NCI-H187 (cell line): ENCODE measurements at regions not wholly inside any gene's neighbourhood (a gene's known extent, or its start where the extent isn't known, plus 50 kb on each side); places are given as distances from the start of the nearest gene placed in this dataset.
"Not testable (repeated sequence)": the region's sequence is repeated elsewhere in the genome, so short reads cannot be mapped to it uniquely, and the experiment has no call there.

Experiments
- DNase-seq, 2 experiments: peaks; one replicate each; lab custom pipeline; 2025; lab: John Stamatoyannopoulos, UW

DNA sequence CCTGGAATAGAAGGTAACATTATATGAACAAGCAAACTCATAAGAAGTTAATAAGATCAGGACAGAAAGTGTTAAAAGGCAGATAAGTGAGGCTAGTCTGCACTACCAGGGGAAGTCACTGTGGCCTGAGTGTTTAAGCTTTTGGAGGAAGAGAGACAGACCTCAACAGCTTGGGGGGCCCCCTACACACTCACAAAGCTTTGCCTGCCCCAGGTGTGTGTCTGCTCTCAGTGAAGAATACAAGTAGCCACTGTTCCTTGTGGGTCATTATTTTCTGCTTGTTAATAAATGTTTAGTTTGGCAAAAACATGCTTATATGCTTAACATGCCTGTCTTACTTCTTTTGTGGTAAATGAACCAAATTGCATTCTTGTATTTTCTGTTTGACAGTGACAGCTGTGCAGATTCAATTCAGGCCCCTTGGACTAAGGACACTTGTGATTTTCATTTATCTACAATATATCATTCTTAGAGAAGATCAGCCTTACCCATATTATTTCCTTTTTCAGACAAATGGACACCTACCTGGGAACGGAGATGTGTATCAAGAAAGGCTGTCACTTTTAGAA, 50.7 kb upstream of the C12orf71 start:
- DNase-seq: no peak

DNA sequence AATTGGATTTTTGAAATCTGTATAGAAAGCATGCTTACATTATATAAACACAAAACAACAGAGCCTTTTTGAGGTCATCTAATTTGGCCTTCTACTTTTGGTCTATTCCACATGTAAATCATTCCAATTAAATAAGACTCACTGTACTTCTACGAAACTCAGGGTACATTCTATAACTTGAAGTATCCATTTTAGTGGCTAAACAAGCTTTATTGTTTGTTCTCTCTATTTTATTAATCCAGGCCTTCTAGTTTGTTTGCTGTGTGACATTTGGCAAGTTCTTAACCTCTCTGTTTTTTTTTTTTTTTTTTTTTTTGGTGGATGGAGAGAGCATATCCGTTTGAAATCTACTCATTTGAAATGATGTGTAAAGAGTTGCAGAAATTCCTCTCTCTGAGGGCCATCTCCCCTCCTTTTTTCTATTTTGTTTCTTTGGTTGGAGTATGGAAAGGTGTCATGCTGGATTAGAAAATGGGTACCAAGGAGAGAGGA, 58.1 kb upstream of the C12orf71 start:
- no peak for DNase-seq

DNA sequence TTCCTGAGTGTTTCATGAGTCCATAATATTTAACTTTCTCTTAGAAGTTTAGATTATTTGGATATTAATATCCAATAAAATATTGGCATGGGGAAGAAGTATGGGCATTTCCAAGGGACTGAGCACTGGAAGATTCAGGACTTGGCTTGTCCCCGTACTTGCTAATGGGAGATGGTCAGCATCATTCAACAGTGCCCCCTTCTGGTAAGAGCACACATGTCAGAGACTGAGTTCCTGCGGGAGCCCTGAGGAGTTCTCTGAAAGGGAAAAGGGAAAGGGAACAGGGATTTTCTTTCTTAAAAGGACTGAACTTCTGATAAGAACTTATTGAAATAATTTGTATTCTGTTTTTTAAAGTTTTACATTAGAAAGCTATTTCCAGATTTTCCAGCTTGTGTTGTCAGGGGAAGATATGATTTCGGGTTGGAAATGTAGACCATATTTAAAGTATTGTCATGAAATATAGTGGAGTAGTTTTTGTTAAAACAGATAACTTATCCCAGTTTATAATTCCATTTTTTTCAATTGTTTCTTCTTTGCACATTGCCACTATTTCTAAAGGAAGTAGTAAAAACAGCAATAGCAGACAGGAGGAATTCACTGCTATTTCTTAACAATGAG, 59.8 kb upstream of the C12orf71 start:
- DNase-seq: peak in 1 of 2 experiments; percentile 34

DNA sequence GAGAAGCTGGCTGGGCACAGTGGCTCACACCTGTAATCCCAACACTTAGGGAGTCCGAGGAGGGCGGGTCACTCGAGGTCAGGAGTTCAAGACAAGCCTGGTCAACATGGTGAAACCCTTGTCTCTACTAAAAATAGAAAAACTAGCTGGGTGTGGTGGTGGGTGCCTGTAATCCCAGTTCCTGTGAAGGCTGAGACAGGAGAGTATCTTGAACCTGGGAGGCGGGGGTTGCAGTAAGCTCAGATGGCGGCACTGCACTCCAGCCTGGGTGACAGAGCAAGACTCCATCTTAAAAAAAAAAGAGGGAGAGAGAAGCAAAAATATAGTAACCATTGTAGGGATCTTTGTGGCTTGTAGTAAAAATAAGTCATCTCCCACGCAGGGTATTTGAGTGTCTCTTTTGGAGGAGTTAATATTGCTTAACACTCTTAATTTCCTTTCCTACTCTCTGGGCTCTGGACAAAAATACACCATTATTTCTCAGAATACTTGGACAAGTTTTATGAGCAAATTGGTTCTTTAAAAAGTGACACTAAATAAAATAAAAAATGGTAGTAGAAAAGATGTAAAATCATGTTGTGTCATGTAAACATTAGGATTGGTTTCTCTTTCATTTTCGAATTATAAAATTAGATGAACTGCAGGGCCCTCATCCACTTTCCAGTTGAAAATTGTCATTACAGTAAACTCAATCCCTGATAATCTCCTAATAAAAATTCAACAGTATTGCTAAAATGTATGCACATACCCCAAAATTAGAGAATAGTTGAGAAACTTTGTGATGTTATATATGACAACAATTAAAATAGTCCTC, 61.1 kb upstream of the C12orf71 start:
- DNase-seq: no peak

DNA sequence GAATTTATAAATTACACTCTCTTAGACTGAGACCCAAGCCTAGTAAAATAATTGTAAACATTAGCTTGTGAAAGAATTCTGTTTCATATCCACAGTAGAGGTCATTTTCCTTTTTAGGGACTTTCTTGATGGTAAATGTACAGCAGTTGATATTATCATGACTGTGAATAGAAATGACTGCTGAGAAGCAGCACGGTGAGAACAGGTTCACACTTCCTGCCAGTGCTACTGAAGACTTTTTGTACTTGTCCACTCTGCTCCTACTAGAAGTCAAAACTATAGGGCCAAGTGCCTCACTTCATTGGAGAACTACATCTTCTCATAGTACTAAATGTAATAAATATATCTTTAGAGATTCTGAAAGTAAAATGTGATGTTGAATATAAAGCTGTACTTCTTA, 63.3 kb upstream of the C12orf71 start:
- DNase-seq: not testable (repeated sequence)

DNA sequence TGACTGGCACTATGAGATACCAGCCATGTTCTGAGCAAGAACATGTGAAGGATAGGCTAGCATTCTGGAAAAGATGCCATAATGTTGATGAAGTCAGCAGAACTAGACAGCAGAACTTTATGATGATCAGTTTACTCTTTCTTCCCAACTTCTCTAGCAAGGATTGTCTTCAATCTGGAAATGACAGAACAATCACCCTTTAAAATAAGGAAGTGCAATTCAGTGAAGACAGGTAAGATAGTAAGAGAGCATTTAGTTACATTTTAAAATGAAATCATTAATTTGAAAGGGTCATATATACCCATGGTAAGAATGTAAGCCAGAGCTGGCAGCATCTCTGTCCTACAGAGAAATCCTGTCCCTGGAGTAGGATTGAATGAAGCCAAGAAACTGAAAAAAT, 66.0 kb upstream of the C12orf71 start:
- DNase-seq: no peak

DNA sequence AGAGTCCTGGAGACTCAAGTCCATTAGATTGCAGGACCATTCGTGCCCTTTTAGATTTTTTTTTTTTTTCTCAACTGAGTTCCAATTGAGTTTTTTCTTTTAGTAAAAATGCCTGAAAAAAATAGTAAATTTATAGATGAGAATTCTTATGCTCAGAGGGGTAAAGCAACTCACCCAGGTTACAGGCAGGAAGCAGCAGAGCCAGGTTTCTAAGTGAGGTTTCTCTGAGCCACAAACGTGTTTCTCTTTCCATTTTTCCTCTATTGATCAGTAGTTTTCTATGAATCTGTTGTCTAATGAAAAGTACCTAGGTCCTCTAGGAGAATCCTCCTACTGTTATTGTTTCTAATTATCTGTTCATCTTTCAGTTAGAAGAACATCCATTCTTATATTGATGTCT, 66.4 kb upstream of the C12orf71 start:
- DNase-seq: no peak

DNA sequence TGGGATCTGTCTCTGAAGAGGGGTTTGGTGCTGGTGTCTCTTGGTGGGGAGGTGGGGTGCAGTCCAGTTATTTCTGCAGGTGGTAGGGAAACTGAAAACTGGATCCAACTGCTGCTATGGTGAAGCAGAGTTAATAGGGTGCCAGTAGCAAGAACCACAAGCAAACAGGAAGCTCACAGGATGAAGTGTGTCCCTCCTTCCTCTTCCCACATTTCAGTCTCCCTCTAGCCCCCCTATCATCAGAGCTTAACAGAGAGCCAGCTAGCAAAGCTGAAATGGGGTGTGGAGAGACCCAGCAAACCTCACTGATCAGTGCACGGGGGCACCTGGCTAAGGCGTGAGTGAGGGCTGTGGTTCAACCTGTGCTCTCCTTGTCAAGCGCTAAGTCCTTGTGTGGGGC, 69.1 kb upstream of the C12orf71 start:
- no peak for DNase-seq

DNA sequence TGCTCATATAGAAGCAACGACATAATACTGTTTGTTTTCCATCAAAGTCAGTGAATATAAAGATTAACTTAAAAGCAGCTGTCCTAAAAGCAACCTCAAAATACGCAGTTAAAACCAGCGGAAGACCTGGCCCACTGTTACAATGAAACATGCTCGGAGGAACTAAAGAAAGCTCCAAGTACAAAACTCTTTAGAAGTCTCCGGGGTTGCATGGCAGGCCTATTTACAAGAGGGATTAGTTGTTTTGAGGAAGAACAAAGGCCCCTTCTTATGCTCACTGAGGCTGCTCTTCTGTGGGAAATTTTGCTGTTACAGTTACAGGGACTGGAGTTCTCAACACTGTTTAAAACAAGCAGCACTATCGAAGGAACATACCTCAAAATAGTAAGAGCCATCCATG, 75.9 kb upstream of the C12orf71 start:
- no peak for DNase-seq

DNA sequence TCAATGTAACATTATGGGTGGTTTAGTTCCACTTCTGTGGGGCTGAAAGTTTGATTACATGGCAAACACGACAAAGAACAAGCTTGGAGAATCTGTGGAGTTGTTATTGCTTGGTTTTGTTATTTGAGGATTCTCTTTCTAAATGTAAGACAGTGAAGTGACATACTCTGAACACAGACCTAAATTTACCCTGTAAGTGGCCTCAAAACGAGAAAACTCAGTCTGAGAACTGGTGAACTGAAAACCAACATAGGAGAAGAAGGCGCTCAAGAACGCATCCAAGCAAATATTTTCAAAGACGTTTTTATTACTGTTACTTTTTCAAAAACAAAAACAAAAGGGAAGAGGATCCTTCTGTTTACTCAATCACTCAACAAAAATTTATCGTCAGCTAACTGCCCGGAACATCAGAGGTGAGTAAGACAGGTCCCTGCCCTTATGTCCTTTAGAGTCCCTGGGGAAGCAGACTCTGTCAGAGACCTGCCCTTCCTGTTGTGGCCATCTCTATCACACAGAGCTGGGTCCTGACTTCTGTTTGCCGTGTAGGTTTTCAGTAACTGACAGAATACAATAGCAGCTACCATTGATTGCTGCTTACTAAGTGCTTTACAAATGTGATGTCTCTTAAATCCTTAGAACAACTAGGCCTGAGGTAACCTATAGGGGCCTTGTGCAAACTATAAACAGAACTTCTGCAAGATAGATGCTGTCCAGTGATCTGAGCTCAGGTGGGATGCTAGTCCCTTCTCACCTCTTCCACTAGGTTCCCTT, 79.3 kb upstream of the C12orf71 start:
- DNase-seq: no peak

DNA sequence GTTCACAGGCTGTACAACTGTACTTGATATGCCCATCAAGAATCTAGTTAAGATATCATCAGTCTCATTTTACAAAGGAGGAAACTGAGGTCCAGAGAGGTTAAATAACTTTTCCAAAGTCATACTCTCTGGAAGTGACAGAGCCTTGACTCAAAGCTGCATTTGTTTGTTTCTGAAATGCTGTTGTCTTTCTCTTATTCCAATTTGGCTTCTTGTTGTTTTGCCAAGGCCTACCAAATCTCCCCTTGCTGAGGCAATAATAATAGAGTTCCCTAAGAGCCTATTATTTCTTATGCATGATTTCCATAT, 79.8 kb upstream of the C12orf71 start:
- DNase-seq: no peak

DNA sequence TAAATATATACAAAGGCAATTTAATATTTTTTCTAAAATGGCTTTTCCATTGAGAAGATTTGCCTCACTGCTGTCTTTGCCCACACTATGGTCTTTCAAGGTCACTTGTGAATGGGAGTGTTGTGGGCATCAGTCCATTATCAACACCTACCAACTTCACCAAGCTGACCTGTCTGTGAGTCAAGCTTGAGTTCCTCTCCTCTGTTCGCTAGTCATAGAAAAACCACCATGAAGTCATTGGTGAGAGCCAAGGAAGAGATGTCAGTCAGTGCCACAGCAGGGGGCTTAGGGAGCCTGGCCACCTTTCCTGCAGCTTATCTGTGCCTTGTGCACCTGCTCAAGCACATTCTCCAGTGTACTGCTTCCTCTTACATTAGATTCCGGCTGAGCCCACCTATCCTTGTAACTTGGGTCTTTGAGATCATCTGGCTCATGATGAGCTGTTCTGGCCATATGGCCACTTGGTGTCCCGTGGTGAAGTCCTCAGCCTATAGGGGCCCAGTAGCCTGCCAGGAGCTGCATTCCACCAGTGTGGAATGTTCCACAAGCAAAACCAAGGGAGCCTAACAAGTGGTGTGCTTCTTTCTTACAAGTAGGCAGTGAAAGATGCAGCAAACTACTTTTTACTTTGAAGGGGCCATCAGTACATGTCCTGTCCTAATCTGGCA, 80.8 kb upstream of the C12orf71 start:
- no peak for DNase-seq

DNA sequence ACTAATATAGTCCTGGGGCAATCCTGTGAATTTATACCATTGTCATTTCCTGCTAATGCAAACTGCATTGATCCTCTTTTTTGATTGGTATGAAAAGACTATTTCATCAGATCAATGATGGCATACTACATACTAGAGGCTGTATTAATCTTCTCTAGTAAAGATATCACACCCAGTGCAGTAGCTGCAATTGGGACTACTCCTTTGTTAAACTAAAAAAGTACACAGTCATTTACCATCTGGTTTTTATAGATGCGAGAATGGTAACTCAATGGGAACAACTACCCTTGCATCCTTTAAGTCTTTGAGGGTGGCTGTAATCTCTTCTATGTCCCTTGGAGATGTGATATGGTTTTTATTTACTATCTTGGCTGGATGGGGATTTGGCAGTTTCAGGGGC, 80.2 kb upstream of the STK38L start:
- DNase-seq: no peak

DNA sequence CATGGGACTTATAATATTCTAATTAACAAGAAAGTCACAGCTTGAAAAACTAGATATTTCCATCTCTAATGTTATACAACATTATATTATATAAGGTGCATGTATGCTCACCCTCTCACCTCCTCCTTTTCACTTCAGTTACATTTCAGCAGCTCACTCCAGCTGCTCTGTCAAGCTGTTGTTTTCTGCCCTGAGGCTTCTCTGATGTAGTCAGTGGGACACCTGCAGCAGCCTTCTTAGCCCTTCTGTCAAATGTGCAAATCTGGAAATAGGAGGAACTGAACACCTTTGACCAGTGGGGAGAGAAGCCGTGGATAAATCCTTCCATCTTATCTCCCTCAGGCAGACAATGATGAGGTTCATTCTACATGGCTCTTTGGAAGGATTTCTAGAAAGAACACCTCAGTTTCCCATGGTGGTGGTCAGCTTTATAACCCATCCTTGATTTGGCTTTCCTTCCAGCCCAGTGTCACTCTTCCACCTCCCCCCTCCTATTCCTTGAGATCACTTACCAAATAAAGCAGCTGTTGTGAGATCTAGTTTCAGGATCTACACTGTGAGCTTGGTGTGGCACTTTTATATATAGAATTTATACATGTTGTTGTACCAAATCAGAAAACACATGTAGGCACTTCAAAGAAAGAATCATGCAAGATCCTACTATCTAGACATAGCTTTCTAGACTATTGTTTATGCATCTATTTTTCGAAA, 79.6 kb upstream of the STK38L start:
- no peak for DNase-seq

DNA sequence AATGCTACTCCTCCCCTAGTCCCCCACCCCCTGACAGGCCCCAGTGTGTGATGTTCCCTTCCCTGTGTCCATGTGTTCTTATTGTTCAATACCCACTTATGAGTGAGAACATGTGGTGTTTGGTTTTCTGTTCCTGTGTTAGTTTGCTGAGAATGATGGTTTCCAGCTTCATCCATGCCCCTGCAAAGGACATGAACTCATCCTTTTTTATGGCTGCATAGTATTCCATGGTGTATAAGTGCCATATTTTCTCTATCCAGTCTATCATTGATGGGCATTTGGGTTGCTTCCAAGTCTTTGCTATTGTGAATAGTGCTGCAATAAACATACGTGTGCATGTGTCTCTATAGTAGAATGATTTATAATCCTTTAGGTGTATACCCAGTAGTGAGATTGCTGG, 78.1 kb upstream of the STK38L start:
- not testable (repeated sequence) for DNase-seq

DNA sequence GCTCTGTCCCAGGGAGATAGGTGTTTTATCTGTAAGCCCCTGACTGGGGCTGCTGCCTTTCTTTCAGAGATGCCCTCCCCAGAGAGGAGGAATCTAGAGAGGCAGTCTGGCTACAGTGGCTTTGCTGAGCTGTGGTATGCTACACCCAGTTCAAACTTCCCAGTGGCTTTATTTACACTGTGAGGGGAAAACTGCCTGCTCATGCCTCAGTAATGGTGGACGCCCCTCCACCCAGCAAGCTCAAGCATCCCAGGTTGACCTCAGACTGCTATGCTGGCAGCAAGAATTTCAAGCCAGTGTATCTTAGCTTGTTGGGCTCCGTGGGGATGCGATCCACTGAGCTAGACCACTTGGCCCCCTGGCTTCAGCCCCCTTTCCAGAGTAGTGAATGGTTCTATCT, 72.6 kb upstream of the STK38L start:
- not testable (repeated sequence) for DNase-seq

DNA sequence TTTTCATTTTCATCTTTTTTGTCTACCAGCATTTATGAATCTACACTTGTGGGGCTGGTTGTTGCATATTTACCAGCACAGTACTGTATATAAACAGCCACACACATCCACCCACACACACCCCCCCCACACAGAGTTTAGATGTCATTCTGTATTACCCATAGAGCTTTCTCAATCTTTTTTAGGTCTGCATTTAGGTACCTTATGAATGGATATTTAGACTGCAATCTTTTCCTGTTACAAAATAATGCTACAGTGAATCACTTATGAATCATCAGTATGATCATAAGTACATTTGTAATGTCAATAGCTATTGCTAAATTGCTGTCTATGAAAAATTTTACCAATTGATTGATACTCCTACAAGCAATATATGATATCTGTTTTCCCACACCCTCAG, 67.3 kb upstream of the STK38L start:
- no peak for DNase-seq

DNA sequence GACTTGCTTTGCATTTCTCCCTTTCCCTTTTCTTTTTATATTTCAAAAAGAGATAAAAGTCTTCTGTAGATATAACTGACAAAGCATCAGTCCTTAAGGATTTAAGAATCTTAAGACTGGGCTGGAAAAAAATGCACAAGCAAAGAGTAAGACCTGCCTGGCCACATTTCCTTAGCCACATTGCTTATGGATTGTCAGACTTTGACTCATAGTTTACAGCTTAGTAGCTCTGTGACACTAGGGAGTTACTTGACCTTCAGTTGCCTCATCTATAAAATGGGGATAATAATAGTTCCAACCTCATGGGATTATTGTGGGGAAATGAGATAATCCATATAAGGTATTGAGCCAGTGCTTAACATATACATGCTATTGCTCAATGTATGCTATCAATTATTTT, 66.4 kb upstream of the STK38L start:
- DNase-seq: no peak

DNA sequence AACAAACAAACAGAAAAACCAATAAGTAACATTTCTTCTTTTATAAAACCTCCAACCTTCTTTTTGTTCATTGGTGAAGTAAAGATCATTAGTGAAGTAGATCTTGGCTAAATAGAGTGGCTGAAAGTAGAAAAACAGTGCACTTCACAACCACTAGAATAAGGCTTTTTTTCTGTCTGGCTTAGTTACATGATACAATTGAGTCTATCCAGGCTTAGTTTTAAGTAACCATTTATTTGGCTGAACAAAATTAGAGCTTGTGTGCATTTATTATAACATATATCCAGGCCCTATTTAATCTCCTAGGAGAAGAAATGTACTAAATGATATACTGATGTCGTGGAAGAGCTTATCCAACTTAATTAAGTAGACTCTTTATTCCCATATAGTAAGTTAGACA, 65.8 kb upstream of the STK38L start:
- no peak for DNase-seq

DNA sequence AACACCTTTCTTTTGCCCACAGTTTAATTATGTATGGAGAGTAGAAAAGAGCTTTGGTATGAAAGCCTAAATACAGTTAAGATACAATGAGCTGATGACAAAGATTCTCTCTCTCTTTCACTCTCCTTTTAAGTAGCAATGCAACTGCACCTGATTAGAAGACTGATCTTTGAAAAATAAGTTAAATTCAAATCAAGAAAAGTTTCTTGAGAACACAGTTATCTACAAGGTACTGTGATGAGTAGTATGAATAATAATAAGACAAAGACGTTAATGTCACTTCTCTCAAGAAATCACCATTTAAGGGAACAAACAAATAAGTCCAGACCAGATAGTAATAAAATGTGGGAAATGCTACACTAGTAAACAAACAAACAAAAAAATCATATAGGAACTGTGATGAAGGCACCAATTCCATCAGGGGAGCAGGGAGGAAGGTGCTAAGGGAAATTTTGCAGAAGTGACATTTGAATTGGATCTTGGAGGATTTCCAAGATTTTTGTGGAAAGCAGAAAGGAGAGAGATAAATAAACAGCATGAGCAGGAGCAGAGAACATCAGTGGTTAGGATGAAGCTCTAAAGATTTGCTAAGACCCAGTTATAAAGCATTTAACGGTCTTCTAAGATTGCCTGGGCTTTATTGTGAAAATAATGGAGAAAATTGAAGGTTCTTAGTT, 65.2 kb upstream of the STK38L start:
- no peak for DNase-seq
